GM21737 (cell line): ENCODE measurements at regions not wholly inside any gene's neighbourhood (a gene's known extent, or its start where the extent isn't known, plus 50 kb on each side); places are given as distances from the start of the nearest gene placed in this dataset.

Experiments used
- ATAC-seq: cut with Tn5 transposase; IDR thresholded peaks from one replicate; pipeline ENCODE4 v1.9.1; 2021; ENCODE audit warnings: mild to moderate bottlenecking, moderate library complexity; ENCODE audit not compliant: unreplicated experiment

DNA sequence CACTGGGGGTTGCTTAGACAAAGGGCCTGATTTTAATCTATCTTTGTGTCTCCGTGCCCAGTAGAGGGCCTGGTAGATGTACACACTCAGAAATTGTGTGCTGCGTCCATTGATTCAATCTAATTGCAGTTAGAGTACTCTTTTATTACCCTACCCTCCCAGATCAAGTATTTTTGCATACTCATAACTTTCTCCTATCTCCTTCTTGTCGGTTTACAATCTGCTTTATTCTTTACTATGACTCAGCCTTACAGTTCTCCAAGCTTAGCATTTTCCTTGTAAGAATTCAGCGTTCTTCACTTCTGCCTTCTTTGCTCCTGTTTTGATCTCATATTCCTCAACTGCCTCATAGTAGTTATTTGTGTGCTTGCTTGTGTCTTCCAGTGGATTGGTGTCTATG lies 124.5 kb upstream of the ARRDC4 start:
- ATAC-seq: no peak

DNA sequence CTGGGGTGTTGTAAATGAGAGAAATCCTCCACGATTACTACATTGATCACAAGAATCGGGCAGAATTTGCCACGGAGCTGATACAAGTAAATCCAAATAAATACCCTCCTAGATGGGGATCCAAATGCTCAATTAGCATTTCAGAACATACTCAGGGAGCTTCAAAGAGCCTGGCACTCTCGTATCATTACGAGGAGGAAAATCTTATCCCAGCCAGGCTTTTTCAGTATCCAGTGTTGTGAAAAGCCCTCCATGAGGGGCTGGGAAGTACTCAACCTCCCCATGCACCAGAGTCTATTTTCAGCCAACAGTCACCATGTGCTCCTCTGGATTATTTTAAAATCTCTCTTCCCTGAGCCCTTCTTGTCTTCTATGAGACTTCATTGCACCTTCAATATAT lies 122.6 kb upstream of the ARRDC4 start:
- no peak for ATAC-seq

DNA sequence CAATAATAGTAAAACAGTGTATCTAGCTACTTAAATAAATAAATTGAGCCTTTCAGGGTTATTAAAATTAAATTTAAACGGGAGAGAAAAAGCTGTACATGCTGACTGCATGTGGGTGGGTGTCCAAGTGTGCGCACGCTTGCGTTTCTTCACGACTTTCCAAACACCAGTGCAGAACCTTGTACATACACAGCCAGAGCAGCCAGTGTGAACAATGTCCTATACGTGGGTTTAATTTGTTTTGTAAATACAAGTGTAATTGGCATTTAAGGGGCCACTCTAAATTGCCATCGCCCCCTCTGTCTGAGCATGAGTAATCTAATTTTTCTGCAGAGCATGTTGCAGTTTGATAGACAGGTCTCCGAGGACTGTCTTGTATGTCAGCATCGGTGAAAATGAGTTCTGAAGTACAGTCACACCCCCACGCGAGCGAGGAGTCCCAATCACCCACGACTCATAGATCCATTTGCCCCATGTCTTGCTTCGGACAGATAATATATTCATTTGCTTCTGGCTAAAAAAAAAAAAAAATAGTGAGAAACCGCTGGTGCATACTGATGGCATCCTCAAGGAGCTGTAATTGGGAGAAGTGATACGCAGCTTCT lies 121.8 kb upstream of the ARRDC4 start:
- ATAC-seq: no peak

DNA sequence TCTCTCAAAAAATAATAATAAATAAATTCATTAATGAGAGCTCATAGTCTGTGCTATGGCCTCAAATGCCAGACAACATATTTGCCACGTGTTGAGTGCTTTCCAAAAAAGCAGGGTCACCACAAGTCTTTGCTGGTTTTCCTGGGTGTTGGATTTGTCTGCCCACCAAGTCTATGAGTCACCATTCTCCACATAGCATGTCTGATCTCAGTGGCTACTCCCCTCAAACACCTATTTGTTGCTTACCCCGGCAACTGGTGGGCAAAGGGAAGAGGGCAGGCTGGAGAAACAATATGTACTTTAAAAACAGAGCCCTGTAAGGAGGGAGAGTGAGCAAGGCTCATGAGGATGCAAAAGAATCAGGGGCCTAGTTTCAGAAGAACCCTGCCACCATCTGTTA lies 120.0 kb upstream of the ARRDC4 start:
- ATAC-seq: no peak

DNA sequence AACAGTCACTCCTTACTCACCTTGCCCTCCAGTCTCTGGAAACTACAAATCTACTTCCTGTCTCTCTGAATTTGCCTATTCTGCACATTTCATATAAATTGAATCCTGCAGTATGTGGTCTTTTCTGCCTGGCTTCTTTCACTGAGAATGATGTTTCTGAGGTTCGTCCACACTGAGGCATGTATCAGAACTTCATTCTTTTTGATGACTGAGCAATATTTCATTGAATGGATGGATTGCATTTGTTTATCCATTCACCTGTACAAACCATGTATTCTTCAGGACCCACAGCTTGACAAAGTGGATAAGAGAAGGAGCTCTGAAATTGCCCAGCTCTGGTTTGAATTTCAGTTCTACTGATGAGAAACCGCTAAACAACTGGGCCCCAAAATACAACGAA lies 118.9 kb upstream of the ARRDC4 start:
- ATAC-seq: no peak

DNA sequence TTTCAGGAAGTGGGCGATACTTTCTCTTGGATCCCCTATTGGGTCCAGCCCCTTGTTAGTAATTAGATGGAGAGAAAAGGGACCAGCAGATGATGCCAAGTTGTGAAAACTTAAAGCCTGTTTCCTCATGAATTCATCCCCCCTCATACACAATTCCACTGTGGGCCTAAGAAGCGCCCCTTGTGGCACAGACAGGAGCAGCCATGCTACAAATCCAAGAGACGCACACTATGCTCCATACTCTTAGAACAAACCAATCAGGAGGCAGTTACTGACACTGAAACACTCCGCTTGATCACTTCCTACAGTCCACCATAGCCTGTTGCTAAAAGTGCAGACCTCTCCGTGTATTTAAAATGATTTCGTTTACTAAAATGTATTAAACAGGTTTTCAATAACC lies 111.3 kb upstream of the ARRDC4 start:
- ATAC-seq: no peak

DNA sequence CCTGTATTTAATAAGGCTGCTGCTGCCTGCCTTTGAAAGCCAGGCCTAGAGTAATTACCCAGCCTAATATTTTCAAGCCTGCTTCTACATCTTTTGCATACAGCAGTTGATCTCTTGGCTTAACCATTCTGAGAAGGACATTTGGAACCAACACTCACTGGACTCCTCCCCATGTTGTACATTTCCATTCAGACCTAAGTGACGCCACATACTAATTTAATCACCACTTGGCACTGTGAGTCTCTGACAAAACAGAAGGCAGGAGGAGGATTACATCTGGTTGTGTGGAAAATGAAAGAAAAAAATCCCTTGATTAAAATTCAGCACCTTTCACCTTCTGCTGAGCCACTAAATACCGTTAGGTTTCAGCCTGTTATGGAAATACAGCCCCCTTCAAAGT lies 102.2 kb upstream of the ARRDC4 start:
- no peak for ATAC-seq

DNA sequence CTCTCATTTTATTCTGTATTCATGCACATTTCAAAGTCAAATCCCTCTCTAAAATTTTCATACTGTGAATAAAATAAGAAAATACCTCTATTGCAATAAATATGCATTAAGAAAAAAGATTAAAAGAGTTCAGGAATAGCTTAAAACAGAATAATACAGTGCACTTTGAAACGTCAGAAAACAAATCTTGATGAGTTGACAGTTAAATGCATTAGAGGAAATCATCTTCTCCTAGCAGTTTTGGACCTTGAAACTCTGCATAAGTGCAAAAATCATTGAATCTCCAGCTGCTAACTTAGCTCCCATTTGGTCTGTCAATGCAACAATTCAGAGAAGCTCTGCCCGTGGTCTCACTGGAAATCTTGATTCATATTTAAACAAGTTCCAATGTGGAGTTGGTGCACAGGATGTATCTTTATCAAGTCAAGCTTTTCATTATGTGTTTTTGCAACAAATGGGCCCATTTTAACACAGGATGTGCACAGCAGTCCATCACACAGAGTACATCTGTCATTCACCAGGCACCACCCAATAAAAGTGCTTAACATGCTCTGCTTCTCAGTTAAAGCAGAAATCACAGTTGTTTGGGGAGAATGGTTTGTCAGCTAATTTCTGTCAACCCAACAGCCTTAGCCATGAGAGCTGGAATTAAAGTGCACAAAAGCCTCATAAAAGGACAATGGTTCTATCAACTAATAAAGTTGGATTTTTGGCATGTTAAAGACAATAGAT lies 98.8 kb upstream of the ARRDC4 start:
- no peak for ATAC-seq

DNA sequence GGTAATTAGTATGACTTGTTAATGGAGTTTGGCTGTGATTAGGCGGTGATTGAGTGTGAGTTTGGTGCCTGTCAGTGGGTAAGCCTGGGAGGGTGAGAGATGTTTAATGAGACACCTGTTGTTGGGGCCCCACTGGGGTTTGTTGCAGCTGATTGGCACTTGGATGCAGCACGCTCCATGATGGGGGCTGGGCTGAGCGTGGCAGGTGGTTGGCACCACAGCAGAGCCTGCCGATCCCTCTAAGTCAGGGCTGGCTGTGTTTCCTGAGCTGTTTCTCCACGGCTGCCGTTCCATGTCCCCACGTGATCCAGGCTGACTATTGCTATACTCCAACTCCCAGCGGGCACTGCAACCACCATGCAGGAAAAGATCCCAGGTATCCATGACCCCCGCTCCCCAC lies 93.5 kb upstream of the ARRDC4 start:
- no peak for ATAC-seq

DNA sequence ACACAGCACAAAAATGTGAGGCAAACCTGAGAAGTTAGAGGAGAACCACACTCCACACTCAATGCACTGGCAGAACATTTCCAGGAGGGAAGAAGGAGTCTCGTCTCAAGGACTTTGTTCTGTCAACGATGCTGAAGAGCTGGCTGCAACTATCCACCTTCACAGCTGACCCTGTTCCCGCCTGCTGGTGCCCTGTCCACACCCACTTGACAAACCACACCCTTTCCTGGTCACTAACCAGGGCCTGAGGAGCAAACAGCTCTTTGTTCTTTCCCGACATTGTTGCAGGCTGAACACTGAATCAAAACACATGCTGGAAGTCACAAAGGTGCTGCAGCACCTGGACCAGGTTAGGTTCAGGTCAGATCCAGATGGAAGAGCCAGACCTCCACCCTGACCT lies 92.6 kb upstream of the ARRDC4 start:
- no peak for ATAC-seq

DNA sequence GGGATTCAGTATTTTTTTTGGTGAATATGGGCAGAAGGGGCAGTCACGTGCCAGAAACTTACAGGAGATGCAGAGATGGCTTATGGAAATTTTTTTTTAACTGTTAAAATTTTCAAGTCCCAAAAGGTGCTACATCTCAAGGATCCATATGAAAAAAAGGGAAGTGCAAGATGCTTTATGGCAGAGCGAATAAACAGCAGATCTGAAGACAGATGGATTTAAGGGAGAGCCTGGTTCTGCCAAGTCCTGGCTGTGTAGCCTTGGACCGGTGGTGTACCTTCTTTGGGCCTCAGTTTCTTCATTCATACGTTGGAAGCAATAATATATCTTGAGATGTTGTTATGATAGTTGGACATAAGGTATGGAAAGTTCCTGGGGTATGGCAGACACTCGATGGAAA lies 91.5 kb upstream of the ARRDC4 start:
- no peak for ATAC-seq

DNA sequence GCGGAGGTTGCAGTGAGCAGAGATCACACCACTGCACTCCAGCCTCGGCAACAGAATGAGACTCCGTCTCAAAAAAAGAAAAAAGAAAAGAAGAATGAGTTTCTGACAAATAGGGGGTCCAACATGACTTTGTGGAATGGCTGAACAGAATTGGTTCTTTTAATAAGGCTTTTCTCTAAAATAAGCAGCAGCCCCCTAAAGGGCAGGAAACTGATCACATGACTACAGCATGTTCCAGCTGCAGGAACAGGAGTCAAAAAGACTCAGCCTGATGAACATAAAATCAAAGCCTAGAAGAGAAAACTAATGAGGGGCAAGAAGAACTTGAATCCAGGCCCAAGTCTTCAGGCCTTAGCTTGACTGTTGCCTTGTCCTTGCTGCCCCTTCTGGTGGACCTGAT lies 89.7 kb upstream of the ARRDC4 start:
- no peak for ATAC-seq

DNA sequence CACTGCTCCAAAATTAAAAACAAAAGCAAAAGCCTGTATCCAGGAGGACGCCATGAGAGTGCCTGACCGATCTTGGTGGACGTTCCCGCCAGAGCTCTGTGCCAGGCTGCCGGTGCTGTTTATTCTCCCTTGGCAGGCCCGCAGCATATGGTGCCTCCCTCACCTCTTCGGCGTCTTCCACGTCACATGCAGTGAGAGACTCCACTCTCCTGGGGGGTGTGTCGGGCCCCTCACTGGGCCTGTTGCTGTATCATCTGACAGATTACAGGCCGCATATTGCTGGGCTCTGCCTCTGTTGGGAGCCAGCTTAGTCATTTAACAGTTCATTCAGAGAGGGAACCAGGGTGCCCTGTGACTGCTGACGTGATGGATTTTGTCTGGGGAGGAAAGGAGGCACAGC lies 86.4 kb upstream of the ARRDC4 start:
- no peak for ATAC-seq

DNA sequence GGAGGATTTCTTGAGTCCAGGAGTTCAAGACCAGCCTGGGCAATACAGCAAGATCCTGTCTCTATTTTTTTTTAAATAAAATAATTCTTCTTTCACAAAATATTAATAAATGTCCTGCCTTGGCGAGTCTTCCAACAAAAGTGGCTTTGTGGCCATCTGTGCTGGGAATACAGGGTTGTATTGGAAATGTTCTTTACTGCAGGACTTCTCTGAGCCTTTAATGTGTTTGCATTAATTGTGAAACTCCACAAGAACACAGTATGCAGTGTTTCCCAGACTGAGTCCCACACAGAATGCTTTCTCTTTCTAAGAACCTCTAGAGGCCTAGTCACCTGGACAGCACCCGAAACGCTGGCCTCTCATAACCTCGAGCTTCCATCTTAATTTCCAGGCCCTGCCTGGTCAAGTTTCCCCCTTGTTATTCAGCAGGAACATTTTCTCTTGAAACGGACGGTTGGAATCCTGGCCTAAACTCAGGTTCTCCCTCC lies 85.4 kb upstream of the ARRDC4 start:
- no peak for ATAC-seq

DNA sequence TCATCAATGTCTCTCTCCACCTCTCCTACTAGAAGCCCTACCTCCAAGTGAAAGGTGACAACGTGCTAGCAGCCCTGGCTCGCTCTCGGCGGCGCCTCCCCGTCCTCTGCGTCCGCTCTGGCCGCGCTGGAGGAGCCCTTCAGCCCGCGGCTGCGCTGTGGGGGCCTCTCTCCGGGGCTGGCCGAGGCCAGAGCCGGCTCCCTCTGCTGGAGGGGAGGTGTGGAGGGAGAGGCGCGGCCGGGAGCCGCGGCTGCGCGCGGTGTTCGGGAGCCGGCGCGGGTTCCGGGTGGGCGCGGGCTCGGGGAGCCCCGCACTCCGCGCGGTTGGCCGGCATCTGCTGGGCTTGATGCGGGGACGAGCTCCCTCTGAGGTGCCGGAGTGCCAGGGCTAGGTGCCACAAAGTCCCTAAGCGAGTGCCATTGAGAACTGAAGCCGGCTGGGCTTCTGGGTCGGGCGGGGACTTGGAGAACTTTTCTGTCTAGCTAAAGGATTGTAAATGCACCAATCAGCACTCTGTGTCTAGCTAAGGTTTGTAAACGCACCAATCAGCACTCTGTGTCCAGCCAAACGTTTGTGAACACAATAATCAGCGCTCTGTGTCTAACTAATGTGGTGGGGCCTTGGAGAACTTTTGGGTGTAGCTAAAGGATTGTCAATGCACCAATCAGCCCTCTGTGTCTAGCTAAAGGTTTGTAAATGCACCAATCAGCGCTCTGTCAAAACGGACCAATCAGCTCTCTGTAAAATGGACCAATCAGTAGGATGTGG lies 84.8 kb upstream of the ARRDC4 start:
- no peak for ATAC-seq

DNA sequence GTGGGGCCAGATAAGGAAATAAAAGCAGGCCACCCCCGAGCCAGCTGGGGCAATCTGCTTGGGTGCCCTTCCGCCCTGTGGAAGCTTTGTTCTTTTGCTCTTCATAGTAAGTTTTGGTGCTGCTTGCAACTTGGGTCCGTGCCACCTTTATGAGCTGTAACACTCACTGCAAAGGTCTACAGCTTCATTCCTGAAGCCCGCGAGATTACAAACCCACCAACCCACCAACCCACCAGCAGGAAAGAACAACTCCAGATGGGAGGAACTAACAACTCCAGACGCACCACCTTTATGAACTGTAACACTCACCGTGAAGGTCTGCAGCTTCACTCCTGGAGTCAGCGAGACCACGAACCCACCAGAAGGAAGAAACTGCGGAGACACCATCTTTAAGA lies 84.2 kb upstream of the ARRDC4 start:
- ATAC-seq: no peak

DNA sequence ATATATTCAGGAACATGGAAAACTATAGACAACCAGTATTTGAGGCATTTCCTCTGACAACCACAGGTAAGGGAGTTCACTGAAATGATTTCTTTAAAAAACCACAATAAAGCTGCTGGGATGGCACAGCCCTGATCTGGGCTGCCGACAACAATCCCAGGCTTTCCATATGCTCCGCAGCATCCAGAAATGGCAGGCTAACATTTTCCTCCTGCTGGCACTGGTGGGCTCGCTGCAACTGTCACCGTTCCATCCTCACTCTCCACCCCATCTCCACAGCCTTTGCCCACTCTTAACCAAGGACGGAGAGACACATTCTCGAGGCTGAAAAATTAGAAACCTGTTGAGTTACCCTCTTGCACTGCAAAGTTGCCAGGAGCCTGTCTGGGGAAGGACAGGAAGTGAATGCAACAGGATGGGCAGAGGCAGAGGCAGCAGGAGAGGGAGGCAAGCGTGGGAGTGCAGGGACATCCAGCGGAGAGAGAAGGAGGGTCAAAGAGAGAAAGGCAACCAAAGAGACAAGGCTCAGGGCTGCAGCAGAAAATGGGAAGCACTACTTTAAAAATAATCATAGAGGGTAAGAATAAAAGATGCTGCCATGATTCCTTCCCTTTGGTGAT lies 79.0 kb upstream of the ARRDC4 start:
- no peak for ATAC-seq

DNA sequence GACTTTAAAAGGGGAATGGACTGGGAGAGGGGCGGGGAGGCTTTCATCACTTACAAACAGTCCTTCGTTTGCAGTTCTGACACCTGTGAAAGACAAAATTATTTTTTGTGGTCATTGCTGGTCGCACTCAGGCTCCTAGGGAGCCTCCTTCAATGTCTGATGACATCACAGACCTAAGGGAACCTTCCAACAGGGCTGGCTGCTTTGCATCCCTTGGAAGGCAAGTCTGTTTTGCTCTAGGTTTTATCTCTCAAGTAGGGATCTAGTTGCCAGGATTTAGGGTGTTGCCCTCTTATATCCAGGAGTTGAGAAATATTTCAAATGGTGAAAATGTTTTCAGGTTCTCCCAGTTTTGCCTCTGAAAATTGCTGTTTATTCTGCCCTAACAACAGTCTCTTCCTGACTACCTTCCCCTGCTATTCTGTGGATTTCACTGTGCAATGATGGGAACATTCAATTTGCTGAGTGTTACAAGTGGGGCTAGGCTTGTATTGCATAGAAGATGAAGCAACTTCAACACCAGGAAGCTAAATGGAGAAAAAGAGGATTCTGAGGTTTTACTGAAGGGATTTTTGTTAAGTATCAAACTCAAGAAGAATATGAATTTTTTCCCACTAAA lies 75.9 kb upstream of the ARRDC4 start:
- no peak for ATAC-seq

DNA sequence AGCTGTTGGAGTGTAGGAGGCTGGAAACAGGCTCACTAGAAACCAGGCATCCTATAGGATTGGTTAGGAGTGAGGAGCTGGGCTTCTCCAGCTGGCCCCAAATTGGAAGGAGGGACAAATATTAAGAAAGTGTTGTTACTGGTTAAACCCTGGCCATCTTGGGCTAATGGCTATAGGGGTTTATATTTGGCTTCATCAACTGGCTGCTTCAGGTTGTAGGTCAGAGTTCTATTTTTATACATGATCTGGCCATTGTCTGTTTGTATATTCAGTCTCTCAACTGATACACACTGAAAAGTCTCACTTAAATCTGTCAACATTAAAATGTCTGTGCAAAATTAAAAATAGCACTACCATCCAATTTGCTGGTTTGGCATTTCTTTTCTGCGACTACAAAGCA lies 70.2 kb upstream of the ARRDC4 start:
- ATAC-seq: no peak

DNA sequence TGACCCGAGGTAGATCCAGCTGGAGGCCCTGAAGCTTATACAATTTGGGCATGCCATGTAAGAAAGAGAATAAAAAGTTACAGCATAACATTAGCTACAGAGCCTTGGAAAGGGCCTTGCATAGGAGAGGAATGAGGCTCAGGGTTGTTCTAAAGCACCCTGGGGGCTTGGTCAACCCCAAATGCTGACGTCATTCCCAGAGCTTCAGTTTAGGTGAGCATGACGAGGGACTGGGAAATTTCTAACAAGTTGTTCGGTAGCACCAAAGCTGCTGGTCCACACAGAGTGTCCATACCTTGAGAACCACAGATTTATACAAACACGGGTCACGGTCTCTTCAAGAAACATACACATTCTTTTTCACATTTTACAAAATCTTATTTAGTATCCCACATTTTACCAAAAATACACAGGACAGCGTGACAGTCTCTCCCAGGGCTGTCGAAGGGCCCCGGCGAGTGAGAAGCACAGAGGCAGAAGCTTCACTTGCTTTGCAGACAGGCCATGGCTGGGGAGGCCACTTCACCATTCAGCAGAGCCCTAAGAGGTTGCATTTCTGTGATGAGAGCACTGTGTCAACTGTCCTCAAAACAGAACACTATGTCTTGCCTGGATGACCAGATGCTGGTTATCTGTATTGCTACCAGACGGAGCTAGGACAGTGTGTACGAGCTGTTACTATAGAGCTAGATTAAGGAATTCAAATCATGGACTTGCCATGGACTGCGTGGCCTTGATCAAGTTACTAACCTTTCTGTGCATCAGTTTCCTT lies 68.2 kb upstream of the ARRDC4 start:
- no peak for ATAC-seq

DNA sequence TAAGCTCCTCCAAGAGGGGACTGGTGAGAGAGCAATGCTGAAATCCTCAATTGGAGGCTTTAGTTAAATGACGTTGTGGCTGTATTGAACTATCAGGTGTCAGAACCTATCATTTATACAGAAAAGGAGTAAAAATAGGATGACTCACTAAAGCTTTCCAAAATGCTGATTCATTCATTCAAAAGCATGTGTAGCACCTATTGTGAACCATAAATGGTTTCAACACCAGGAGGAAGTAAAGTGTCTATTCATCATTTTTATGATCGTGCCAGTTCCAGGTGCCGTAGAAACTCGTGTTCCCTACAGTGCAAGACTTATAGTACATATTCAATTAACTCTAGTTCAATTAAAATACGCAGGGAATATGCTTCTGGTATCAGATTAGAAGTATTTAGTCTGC lies 66.5 kb upstream of the ARRDC4 start:
- ATAC-seq: no peak
